ENCODE measurements at regions not wholly inside any gene's neighbourhood (a gene's known extent, or its start where the extent isn't known, plus 50 kb on each side); places are given as distances from the start of the nearest gene placed in this dataset.

DNA sequence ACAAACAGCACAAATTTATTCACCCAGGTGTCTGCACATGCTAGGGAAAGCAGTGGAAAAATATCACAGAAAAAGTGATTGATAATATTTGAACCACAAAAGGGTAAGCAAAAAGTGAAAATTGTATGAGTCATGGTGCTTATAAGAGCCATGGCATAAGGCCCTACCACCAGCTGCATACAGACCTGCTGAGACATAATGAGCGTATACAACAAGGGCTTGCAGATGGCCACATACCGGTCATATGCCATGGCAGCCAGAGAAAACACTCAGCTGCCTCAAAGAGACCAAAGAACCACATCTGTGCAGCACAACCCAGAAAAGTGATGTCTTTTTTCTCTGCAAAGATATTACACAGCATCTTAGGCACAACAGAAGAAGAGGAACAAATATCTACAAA lies 71.4 kb upstream of the OR9G4 start:
- DNase-seq (ENCODE audit: low read depth): no peak
- TF ChIP-seq, protein P1, sequence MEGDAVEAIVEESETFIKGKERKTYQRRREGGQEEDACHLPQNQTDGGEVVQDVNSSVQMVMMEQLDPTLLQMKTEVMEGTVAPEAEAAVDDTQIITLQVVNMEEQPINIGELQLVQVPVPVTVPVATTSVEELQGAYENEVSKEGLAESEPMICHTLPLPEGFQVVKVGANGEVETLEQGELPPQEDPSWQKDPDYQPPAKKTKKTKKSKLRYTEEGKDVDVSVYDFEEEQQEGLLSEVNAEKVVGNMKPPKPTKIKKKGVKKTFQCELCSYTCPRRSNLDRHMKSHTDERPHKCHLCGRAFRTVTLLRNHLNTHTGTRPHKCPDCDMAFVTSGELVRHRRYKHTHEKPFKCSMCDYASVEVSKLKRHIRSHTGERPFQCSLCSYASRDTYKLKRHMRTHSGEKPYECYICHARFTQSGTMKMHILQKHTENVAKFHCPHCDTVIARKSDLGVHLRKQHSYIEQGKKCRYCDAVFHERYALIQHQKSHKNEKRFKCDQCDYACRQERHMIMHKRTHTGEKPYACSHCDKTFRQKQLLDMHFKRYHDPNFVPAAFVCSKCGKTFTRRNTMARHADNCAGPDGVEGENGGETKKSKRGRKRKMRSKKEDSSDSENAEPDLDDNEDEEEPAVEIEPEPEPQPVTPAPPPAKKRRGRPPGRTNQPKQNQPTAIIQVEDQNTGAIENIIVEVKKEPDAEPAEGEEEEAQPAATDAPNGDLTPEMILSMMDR (IDR thresholded peaks at IDR 0.05; ENCODE audit: low read length, missing control alignments): no peak
- no peak overlapping the region for H3K4me3 ChIP-seq (replicated peaks; ENCODE audit: low read depth, low read length)

DNA sequence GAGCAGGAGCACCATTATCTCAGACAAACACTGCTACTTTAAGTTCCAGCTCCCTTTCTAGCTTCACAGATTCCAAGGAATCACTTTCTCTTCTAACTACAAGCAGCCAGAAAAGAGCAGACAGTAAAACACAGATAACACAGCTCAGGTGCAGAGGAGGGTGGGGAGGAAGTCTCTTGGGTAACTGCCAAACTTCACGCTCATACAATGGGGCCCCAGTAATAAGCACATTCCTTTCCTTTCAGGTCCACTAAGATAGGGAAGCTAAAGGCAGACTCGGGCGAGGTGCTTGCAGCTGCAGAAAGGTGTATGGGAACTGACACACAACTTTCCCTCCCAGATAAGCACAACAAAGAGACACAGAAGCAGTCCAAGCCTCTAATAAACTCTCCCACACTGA lies 69.2 kb upstream of the OR9G4 start:
- TF ChIP-seq, protein P1 (IDR thresholded peaks at IDR 0.05; ENCODE audit: low read length, missing control alignments): no peak
- no peak for DNase-seq (ENCODE audit: low read depth)
- no peak overlapping the region for H3K4me3 ChIP-seq (replicated peaks; ENCODE audit: low read depth, low read length)

DNA sequence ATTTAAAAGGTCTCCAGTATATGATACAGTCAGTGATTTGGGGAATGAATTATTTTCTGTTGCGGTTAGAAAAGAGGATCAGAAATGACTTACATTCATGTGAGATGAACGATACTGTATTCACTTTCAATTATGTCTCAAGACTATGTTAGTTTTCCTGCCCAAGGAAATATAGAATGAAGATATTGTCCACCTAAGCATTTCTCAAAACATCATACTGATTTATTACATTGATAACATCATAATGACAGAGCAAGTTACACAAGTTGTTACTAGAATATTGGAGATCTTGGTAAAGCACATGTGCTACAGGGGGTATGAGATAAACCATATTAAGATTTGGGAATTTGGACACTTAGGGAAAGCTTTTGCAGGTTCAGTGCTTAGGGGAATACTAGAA lies 67.8 kb upstream of the OR9G4 start:
- no peak for DNase-seq (ENCODE audit: low read depth)

GRCh38 chr11:56808326-56808725 lies 59.8 kb upstream of the OR9G4 start:
- no peak for DNase-seq (ENCODE audit: low read depth)
- TF ChIP-seq, protein P1 (IDR thresholded peaks at IDR 0.05; ENCODE audit: low read length, missing control alignments): no peak
- H3K4me3 ChIP-seq (replicated peaks; ENCODE audit: low read depth, low read length): no peak overlapping the region

More for the DNA sequence above, 67.8 kb upstream of the OR9G4 start:
- H3K4me3 ChIP-seq (replicated peaks; ENCODE audit: low read depth, low read length): no peak overlapping the region
- TF ChIP-seq, protein P1 (IDR thresholded peaks at IDR 0.05; ENCODE audit: low read length, missing control alignments): no peak

DNA sequence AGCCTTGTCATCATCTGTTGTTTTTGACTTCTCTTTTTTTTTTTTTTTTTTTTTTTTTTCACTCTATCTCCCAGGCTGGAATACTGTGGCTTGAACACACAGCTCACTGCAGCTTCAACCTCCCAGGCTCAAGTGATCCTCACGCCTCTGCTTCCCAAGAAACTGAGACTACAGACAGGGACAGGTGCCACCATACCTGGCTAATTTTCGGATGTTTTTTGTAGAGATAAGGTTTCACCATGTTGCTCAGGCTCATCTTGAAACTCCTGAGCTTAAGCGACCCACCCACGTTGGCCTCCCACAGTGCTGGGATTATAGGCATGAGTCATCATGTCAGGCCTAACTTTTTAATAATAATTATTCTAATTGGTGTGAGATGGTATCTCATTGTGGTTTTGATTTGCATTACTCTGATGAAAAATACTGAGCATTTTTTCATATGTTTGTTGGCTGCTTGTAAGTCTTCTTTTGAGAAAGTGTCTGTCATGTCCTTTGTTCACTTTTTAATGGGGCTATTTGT lies 51.3 kb upstream of the OR9G4 start:
- DNase-seq (ENCODE audit: low read depth): no peak
- TF ChIP-seq, protein P1 (IDR thresholded peaks at IDR 0.05; ENCODE audit: low read length, missing control alignments): no peak
- H3K4me3 ChIP-seq (replicated peaks; ENCODE audit: low read depth, low read length): no peak overlapping the region
